Adipocyte (in vitro differentiated cells): ENCODE measurements at regions not wholly inside any gene's neighbourhood (a gene's known extent, or its start where the extent isn't known, plus 50 kb on each side); places are given as distances from the start of the nearest gene placed in this dataset.
A peak's percentile ranks its signal among the peaks of the same experiment; 100 is the strongest.
"Not testable (repeated sequence)": the region's sequence is repeated elsewhere in the genome, so short reads cannot be mapped to it uniquely, and the experiment has no call there.

Experiments used
- DNase-seq: peaks from one replicate; pipeline ENCODE4 v3.0.0-alpha.2; 2015; ENCODE audit warnings: low read depth
- H3K27me3 ChIP-seq: replicated peaks from 2 replicates; pipeline ENCODE4 v1.7.0; 2013; ENCODE audit warnings: mild to moderate bottlenecking, low read length, moderate library complexity; ENCODE audit not compliant: control insufficient read depth, insufficient read depth
- H3K36me3 ChIP-seq: 2 replicates; pipeline ENCODE4 v1.7.0; 2013; ENCODE audit warnings: low read length, mild to moderate bottlenecking, moderate library complexity; ENCODE audit not compliant: control insufficient read depth, insufficient read depth, severe bottlenecking
- H3K4me1 ChIP-seq: 2 replicates; pipeline ENCODE4 v1.7.0; 2013; ENCODE audit warnings: mild to moderate bottlenecking, low read length, moderate library complexity; ENCODE audit not compliant: control insufficient read depth, insufficient read depth
- H3K4me3 ChIP-seq: 2 replicates; pipeline ENCODE4 v1.7.0; 2013; ENCODE audit warnings: mild to moderate bottlenecking, low read length, moderate library complexity
- H3K9ac ChIP-seq: 2 replicates; pipeline ENCODE4 v1.7.0; 2013; ENCODE audit warnings: mild to moderate bottlenecking, low read length, moderate library complexity
- H3K9me3 ChIP-seq: 2 replicates; pipeline ENCODE4 v1.7.0; 2013; ENCODE audit warnings: mild to moderate bottlenecking, low read length, moderate library complexity; ENCODE audit not compliant: control insufficient read depth

DNA sequence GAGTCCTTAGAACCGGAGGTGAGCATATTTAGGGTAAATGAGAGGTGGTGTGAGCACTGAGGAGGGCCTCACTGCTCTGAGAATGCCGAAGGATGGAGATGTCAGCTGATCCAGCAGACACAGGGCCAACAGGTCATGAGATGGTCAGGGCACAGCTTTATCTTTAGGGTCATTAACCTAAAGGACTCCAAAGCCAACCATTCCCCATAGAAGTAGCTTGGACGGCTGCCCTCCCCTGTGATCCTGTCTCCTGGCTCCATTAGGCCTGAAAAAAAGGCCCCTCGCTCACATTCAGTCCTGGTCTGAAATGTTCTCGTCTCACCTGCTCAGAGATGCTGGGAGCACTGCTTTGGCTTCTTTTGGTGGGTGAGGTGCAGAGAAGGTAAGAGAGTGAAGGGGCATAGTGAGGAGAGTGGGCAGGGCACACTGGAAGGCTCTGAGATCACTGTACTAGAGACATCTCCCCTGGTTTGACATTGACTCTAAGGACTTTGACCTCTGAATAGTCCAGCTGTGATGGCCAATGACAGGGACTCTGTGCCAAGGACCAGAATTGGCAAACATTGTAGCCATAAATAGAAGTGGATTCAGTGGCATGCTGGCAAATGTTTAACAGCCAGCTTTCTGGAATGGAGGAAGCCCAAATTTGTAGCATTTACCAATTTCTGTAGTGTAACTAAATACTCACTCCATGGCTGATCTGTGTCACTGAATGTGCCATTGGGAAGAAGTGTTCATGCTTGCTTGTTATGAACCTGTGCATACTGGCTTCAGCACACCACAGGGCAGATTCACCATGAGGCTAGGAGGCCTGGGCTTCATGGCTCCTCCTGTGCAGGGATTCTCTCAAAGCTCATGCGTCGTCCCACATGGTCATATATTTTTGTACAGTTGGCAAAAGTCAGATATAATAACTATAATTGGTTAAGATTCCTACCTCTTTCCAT, 76.2 kb upstream of the MRPS22 start:
- Histone ChIP-seq H3K9ac (no peak overlapping the region), H3K4me3 (no peak overlapping the region), H3K36me3 (no peaks in the 10 kb centered on the region), H3K9me3 (peaks cover 6% of the 10 kb centered on the region), H3K4me1 (no peaks in the 10 kb centered on the region), H3K27me3 (peaks cover 17% of the 10 kb centered on the region)
- no peak for DNase-seq

DNA sequence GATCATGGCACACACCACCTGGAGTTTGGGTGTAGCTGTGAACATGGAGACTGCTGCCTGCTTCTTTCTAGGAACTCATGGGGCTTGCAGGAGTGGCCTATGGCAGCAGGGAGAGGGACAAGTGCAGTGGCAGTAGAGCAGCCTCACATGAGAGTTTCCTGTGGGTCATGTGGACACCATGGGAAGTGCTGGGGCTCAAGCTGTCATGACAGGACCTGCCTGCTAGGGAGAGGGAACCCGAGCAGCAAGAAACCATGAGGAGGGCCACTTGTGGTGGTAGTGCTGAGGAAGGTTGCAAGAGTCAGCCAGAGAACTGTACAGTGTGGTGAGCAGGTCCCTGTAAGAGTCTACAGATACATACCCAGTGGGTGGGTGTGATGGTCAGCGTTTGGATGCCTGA, 73.8 kb upstream of the MRPS22 start:
- Histone ChIP-seq H3K4me1 (no peaks in the 10 kb centered on the region), H3K9ac (no peak overlapping the region), H3K4me3 (no peak overlapping the region), H3K9me3 (peaks cover 6% of the 10 kb centered on the region), H3K36me3 (no peaks in the 10 kb centered on the region), H3K27me3 (peaks cover 22% of the 10 kb centered on the region)
- DNase-seq: no peak

DNA sequence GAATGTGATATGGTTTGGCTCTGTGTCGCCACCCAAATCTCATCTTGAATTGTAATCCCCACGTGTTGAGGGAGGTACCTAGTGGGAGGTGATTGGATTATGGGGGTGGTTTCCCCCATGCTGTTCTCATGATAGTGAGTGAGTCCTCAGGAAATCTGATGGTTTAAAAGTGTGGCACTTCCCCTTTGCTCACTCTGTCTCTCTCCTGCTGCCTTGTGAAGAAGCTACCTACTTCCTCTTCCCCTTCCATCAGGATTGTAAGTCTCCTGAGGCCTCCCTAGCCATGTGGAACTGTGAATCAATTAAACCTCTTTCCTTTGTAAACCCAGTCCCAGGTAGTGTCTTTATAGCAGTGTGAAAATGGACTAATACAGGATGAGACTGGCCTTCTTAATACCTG, 73.2 kb upstream of the MRPS22 start:
- not testable (repeated sequence) for H3K4me3 ChIP-seq, H3K36me3 ChIP-seq, DNase-seq, H3K4me1 ChIP-seq, H3K9me3 ChIP-seq, H3K9ac ChIP-seq
- peaks cover 22% of the 10 kb centered on the region for H3K27me3 ChIP-seq

DNA sequence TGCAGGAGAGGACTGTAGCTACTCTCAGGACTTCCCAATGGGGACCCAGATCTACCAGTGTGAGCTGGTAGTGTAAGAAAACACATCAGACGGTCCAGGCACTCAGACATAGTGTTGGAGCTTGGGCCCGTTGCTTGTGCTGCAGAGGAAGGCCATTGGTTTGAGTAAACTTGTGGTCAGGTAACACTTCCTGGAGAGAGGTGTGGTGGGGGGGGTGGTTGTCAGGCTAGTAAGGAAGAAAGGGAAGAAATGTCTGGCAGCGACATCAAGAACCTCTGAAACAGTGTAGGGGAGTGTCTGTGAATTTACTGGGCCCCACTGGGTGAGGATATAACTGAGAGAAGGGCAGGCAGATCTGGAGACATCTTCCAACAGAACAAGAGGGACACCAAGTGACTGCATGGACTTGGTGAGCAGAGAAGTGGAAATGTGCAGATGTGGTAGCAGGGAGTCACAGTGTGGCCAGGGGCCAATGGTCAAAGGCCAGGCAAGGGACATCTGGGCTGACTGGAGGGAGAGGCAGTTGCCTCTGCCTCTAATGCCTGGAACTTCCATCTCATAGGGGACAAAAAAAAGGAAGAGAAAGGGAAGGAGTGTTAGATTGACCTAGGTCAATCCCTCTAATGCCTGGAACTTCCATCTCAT, 63.7 kb upstream of the MRPS22 start:
- H3K36me3 ChIP-seq: no peaks in the 10 kb centered on the region

DNA sequence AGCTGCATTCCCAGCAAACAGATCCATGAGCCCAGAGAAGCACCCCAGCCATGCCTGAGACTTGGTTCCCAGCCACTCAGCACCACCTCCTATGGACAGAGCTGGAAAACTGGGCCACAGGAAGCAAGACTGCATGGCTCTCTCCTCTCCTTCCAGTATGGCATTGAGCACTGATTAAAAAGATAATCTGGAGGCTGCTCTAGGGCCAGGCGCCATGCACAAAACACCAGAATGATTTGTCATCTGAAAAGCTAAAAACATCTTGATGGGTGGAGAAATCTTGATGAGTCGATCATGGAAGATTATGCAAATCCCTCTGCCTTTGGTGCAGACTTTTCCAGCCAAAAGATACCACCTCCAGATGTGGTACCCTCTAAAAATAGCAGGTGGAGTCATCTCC, 62.7 kb upstream of the MRPS22 start:
- peak; percentile 15 for DNase-seq
- H3K9ac ChIP-seq: no peak overlapping the region
- H3K4me3 ChIP-seq: no peak overlapping the region
- peaks cover 6% of the 10 kb centered on the region for H3K4me1 ChIP-seq
- no peaks in the 10 kb centered on the region for H3K36me3 ChIP-seq
- H3K27me3 ChIP-seq: no peaks in the 10 kb centered on the region
- H3K9me3 ChIP-seq: peaks cover 8% of the 10 kb centered on the region

More for the DNA sequence above, 63.7 kb upstream of the MRPS22 start:
- Histone ChIP-seq H3K4me1 (peaks cover 6% of the 10 kb centered on the region), H3K9me3 (peaks cover 8% of the 10 kb centered on the region), H3K27me3 (no peaks in the 10 kb centered on the region), H3K4me3 (no peak overlapping the region), H3K9ac (no peak overlapping the region)
- no peak for DNase-seq

DNA sequence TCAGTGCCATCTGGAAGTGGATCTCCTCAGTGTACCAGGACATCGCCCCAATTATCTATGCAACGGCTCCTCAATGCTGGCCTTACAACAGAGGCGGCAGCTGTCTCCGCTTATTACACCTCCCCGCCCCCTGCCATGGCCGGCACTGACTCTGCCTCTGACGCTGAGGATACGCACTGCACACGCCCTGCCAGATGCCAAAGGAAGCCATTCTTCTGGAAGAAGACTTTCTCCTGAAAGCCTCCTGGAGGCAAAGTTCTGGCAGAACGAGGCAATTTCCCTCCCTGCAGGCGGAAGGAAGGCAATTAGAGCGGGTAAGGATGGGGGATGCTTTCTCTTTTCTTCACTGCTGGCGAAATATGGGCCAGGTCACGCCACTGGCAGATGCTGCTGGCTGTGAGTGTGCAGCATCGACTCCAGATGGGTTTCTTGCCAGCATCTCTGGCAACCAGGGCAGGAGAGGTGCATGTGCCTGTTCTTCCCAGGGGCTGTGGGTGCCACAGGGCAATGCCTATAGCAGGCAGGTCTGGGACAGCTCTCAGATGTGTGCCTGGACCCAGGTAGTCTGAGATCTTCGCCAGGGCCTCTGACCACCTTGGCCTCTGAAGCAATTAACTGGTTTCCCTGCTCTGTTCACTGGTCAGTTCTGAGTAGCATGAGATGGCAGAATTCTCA, 62.2 kb upstream of the MRPS22 start:
- Histone ChIP-seq H3K4me1 (peaks cover 6% of the 10 kb centered on the region), H3K9me3 (peaks cover 6% of the 10 kb centered on the region), H3K9ac (no peak overlapping the region), H3K4me3 (no peak overlapping the region), H3K27me3 (no peaks in the 10 kb centered on the region), H3K36me3 (no peaks in the 10 kb centered on the region)
- DNase-seq: peak; percentile 31

DNA sequence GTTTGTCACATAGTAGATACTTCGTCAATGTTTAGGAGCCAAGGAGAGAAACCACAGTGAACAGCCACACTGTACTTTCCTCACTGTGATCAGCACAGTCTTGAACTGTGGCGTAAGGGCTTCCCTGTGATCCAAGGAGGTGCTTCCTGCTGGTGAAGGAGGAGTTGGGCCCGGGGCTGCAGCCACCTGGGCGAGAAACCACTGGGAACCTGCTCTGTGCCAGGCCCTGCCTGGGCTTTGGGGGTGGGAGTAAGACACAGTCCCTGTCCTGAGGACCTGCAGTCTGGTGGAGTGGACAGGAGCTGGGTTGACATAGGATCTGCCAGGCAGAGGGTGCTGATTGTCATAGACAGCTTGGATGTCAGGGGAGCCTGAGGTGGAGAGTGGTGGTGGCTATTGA, 60.5 kb upstream of the MRPS22 start:
- no peak for DNase-seq

DNA sequence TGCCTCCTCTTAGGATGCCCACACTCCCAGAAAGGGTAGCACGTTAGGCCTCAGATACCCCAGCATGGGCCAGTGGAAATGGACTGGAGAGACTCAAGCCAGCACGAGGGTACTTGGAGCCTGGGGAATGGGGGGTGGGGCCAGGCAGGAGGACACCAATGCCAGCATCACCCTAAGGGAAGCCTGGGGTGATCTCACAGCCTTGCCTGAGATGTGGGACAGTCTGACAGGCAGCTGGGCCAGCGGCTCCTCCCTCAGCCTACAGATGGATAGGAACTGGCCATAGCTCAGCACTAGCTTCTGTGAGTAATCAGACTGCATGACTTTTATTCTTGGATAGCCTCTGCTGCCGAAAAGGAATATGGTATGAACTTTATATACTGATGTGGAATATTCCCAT, 59.6 kb upstream of the MRPS22 start:
- H3K9me3 ChIP-seq: no peaks in the 10 kb centered on the region
- H3K4me1 ChIP-seq: peaks cover 6% of the 10 kb centered on the region
- no peak for DNase-seq
- H3K36me3 ChIP-seq: no peaks in the 10 kb centered on the region
- H3K27me3 ChIP-seq: no peaks in the 10 kb centered on the region
- no peak overlapping the region for H3K9ac ChIP-seq
- H3K4me3 ChIP-seq: no peak overlapping the region

More for the DNA sequence above, 60.5 kb upstream of the MRPS22 start:
- Histone ChIP-seq H3K36me3 (no peaks in the 10 kb centered on the region), H3K4me3 (no peak overlapping the region), H3K9ac (no peak overlapping the region), H3K27me3 (no peaks in the 10 kb centered on the region), H3K9me3 (no peaks in the 10 kb centered on the region), H3K4me1 (peaks cover 6% of the 10 kb centered on the region)

DNA sequence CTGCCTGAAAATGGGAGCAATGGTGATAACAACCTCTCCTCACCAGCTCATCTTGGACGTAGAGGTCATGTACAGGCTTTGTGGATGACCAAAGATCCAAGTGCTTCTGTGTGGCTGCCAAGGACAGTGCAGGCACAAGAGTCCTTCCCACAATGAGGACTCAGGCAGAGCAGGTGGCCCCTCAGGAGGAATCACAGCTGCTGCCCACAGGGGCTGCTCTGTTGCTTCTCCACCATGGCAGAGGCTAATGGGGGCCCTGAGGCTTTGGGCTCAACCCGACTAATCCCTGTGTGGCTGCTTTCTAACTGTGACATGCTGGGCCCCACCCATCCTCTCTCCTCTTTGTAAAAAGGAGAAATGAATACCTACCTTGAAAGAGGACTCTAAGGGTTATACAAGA, 58.1 kb upstream of the MRPS22 start:
- no peak for DNase-seq
- Histone ChIP-seq H3K36me3 (no peaks in the 10 kb centered on the region), H3K9me3 (no peaks in the 10 kb centered on the region), H3K9ac (no peak overlapping the region), H3K4me3 (no peak overlapping the region), H3K27me3 (no peaks in the 10 kb centered on the region), H3K4me1 (peaks cover 4% of the 10 kb centered on the region)

DNA sequence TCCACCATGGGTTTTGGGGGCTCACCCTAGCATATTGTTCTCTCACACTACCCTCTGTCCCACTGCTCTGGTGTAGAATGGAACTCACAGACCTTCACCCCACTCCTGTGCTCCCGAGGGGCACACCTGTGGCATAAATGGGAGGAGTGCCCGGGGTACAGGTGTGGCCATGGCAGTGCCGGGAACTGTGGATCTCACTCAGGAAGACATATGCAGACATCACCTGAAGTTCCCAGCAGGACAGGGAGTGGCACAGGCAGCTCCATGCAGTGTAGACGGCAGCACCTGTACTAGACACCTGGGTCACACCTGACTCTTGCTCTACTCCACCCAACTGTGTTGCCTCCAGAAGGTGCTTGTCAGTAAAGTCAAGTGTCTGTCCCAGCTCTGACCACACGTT, 57.6 kb upstream of the MRPS22 start:
- Histone ChIP-seq H3K4me3 (no peak overlapping the region), H3K4me1 (no peaks in the 10 kb centered on the region), H3K9ac (no peak overlapping the region), H3K27me3 (no peaks in the 10 kb centered on the region), H3K9me3 (no peaks in the 10 kb centered on the region), H3K36me3 (no peaks in the 10 kb centered on the region)
- no peak for DNase-seq

DNA sequence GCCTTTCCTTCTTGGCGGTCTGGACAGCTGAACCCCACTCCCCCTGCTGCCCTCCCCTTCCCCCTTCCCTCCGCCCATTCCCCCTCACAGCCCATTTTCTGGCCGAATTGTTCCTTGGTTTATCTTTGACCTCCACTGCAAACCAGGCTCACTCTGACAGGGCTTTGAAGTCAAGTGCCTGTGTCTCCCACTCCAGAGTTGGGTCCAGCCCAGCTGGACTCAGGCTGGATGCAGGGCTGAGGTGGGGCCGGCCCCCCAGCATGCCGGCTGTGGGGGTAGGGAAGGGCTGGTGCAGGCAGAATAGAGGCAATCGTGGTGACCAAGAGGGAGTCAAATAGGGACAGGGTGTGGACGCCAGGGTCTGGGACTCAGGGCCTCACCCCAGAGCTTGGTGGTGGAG, 57.0 kb upstream of the MRPS22 start:
- Histone ChIP-seq H3K4me1 (no peaks in the 10 kb centered on the region), H3K27me3 (no peaks in the 10 kb centered on the region), H3K9ac (no peak overlapping the region), H3K36me3 (no peaks in the 10 kb centered on the region), H3K9me3 (no peaks in the 10 kb centered on the region), H3K4me3 (no peak overlapping the region)
- no peak for DNase-seq
